ENCODE measurements at regions not wholly inside any gene's neighbourhood (a gene's known extent, or its start where the extent isn't known, plus 50 kb on each side); places are given as distances from the start of the nearest gene placed in this dataset.

DNA sequence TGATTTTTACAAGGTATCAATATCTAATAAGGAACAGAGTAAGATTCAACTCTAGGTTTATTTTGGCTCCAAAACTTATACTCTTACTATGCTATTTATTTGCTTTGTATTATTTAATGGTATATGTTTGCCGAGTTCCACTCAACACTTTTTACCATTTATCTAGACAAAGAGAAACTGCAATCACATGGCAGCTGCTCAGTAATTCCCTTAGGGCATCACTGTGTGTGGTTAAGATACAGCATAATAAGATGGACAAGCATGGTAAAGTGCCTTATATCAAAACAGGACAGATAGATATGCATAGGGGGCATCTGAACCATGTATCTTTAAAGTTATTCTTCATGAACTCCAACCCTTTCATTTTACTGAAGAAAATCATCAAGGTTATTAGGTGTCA is 483.0 kb upstream of the ID4 start:
- no TSS peak for BruUV-seq (replicated peaks)
- H3K27me3 ChIP-seq (ENCODE audit: control insufficient read depth in 2 of 2, insufficient read depth in 2 of 2, low read length in 2 of 2), result no peaks in the 10 kb centered on the region
- in situ Hi-C loops (cut with MboI), result no loop called here
- H3K4me2 ChIP-seq (ENCODE audit: insufficient read depth, low read length), result no peak overlapping the region
- intact Hi-C loops (cut with micrococcal nuclease), result no loop called here
- H4K20me1 ChIP-seq (replicated peaks; ENCODE audit: control insufficient read depth, insufficient read depth, low read length), result no peaks in the 10 kb centered on the region
- CTCF ChIA-PET (ENCODE audit: low intra/inter-chr PET ratio), result no interaction called here
- H3K4me3 ChIP-seq, result no peak overlapping the region
- no peak for FAIRE-seq
- H3K9me1 ChIP-seq (ENCODE audit: control insufficient read depth, insufficient read depth, low read length), result no peaks in the 10 kb centered on the region
- H3K9me3 ChIP-seq (replicated peaks; ENCODE audit: control insufficient read depth, insufficient read depth, low read depth, low read length), result peaks cover 3% of the 10 kb centered on the region; the same call in 1 of the 2 replicates
- DNase-seq (ENCODE audit: extremely low read depth in 1 of 4, low spot score in 3 of 4), result no peak
- WGBS (ENCODE audit: insufficient coverage, low coverage, missing lambda C conversion rate), result 0% methylated on average over 1 of the region's 1 CpG
- no peaks in the 10 kb centered on the region for H3K4me1 ChIP-seq (replicated peaks in 1 of 2; ENCODE audit: control insufficient read depth in 2 of 2, insufficient read depth in 2 of 2, low read length in 2 of 2)
- no peak overlapping the region for H3K9ac ChIP-seq (ENCODE audit: insufficient read depth in 1 of 2, low read depth in 2 of 2, low read length in 2 of 2)
- TF ChIP-seq PURB (CRISPR knock-in tag; IDR thresholded peaks at IDR 0.05; ENCODE audit: low read depth), result no peak
- TF ChIP-seq HIVEP1 (CRISPR knock-in tag; IDR thresholded peaks at IDR 0.05), result no peak
- TF ChIP-seq SP2 (IDR thresholded peaks at IDR 0.05; ENCODE audit: extremely low read depth, low read depth, low read length, poor library complexity, severe bottlenecking), result no peak
- no peak for TF ChIP-seq ZNF212 (CRISPR knock-in tag; IDR thresholded peaks at IDR 0.05)
- TF ChIP-seq, protein P1, sequence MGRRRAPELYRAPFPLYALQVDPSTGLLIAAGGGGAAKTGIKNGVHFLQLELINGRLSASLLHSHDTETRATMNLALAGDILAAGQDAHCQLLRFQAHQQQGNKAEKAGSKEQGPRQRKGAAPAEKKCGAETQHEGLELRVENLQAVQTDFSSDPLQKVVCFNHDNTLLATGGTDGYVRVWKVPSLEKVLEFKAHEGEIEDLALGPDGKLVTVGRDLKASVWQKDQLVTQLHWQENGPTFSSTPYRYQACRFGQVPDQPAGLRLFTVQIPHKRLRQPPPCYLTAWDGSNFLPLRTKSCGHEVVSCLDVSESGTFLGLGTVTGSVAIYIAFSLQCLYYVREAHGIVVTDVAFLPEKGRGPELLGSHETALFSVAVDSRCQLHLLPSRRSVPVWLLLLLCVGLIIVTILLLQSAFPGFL (CRISPR knock-in tag; IDR thresholded peaks at IDR 0.05), result no peak
- TF ChIP-seq, protein P2, sequence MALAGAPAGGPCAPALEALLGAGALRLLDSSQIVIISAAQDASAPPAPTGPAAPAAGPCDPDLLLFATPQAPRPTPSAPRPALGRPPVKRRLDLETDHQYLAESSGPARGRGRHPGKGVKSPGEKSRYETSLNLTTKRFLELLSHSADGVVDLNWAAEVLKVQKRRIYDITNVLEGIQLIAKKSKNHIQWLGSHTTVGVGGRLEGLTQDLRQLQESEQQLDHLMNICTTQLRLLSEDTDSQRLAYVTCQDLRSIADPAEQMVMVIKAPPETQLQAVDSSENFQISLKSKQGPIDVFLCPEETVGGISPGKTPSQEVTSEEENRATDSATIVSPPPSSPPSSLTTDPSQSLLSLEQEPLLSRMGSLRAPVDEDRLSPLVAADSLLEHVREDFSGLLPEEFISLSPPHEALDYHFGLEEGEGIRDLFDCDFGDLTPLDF (CRISPR knock-in tag; IDR thresholded peaks at IDR 0.05), result no peak
- no peak for TF ChIP-seq MIER1 (IDR thresholded peaks at IDR 0.05; ENCODE audit: low read depth)
- TF ChIP-seq, protein P3, sequence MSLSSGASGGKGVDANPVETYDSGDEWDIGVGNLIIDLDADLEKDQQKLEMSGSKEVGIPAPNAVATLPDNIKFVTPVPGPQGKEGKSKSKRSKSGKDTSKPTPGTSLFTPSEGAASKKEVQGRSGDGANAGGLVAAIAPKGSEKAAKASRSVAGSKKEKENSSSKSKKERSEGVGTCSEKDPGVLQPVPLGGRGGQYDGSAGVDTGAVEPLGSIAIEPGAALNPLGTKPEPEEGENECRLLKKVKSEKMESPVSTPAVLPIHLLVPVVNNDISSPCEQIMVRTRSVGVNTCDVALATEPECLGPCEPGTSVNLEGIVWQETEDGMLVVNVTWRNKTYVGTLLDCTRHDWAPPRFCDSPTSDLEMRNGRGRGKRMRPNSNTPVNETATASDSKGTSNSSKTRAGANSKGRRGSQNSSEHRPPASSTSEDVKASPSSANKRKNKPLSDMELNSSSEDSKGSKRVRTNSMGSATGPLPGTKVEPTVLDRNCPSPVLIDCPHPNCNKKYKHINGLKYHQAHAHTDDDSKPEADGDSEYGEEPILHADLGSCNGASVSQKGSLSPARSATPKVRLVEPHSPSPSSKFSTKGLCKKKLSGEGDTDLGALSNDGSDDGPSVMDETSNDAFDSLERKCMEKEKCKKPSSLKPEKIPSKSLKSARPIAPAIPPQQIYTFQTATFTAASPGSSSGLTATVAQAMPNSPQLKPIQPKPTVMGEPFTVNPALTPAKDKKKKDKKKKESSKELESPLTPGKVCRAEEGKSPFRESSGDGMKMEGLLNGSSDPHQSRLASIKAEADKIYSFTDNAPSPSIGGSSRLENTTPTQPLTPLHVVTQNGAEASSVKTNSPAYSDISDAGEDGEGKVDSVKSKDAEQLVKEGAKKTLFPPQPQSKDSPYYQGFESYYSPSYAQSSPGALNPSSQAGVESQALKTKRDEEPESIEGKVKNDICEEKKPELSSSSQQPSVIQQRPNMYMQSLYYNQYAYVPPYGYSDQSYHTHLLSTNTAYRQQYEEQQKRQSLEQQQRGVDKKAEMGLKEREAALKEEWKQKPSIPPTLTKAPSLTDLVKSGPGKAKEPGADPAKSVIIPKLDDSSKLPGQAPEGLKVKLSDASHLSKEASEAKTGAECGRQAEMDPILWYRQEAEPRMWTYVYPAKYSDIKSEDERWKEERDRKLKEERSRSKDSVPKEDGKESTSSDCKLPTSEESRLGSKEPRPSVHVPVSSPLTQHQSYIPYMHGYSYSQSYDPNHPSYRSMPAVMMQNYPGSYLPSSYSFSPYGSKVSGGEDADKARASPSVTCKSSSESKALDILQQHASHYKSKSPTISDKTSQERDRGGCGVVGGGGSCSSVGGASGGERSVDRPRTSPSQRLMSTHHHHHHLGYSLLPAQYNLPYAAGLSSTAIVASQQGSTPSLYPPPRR (CRISPR knock-in tag; IDR thresholded peaks at IDR 0.05; ENCODE audit: borderline replicate concordance), result no peak
- TF ChIP-seq, protein P4, sequence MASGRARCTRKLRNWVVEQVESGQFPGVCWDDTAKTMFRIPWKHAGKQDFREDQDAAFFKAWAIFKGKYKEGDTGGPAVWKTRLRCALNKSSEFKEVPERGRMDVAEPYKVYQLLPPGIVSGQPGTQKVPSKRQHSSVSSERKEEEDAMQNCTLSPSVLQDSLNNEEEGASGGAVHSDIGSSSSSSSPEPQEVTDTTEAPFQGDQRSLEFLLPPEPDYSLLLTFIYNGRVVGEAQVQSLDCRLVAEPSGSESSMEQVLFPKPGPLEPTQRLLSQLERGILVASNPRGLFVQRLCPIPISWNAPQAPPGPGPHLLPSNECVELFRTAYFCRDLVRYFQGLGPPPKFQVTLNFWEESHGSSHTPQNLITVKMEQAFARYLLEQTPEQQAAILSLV (tag; IDR thresholded peaks at IDR 0.05), result no peak
- TF ChIP-seq SIRT6 (IDR thresholded peaks at IDR 0.05; ENCODE audit: low read depth, low read length), result no peak
- TF ChIP-seq RBM15 (IDR thresholded peaks at IDR 0.05; ENCODE audit: insufficient read depth, low read length), result no peak
- TF ChIP-seq FOS (IDR thresholded peaks at IDR 0.05; ENCODE audit: extremely low read depth, insufficient read length), result no peak
- ATAC-seq, result no peak
- no peaks in the 10 kb centered on the region for H3K79me2 ChIP-seq (ENCODE audit: control insufficient read depth, insufficient read depth, low read length)
- H3K27ac ChIP-seq (ENCODE audit: extremely low read depth, low read depth, low read length), result no peak overlapping the region
- no peaks in the 10 kb centered on the region for H3K36me3 ChIP-seq (ENCODE audit: control insufficient read depth, insufficient read depth, low read length)
- no peak overlapping the region for H2AFZ ChIP-seq (ENCODE audit: low read depth, low read length)
- POLR2A ChIA-PET, result no interaction called here
